ENCODE measurements at regions not wholly inside any gene's neighbourhood (a gene's known extent, or its start where the extent isn't known, plus 50 kb on each side); places are given as distances from the start of the nearest gene placed in this dataset.

DNA sequence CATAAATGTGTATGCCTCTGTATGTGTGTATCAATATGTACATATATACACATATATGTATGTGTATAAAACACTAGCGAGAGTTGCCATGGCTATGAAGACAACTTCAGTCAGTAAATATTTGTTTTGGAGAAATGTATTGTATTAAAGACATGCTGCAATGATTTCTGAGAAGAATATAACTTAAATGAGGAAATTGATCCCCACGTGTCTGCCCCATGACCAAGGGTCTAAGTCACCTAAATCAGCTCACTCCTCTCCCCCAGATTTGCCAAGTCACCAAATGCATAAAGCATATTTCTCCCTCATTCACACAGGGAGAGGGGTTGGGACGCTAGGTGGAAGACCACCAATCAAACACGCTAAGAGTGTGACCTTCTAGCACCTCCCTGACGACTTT lies 58.3 kb upstream of the LYST start:
- intact Hi-C loops (cut with DNase I) = no loop called here
- no peak for DNase-seq
- WGBS, 2 donors = 93 to 95% methylated on average over 5 of the region's 5 CpGs
- no peak overlapping the region for H3K4me3 ChIP-seq (replicated peaks in 1 of 3)
- peaks cover 5 to 26% of the 10 kb centered on the region in 2 donors for H3K4me1 ChIP-seq
- no peaks in the 10 kb centered on the region for H3K27me3 ChIP-seq
- TF ChIP-seq, protein P1, sequence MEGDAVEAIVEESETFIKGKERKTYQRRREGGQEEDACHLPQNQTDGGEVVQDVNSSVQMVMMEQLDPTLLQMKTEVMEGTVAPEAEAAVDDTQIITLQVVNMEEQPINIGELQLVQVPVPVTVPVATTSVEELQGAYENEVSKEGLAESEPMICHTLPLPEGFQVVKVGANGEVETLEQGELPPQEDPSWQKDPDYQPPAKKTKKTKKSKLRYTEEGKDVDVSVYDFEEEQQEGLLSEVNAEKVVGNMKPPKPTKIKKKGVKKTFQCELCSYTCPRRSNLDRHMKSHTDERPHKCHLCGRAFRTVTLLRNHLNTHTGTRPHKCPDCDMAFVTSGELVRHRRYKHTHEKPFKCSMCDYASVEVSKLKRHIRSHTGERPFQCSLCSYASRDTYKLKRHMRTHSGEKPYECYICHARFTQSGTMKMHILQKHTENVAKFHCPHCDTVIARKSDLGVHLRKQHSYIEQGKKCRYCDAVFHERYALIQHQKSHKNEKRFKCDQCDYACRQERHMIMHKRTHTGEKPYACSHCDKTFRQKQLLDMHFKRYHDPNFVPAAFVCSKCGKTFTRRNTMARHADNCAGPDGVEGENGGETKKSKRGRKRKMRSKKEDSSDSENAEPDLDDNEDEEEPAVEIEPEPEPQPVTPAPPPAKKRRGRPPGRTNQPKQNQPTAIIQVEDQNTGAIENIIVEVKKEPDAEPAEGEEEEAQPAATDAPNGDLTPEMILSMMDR (IDR thresholded peaks at IDR 0.05) = no peak
- TF ChIP-seq POLR2A (IDR thresholded peaks at IDR 0.05) = no peak
- H3K9me3 ChIP-seq = no peaks in the 10 kb centered on the region
- no peak overlapping the region for H3K27ac ChIP-seq
- no peaks in the 10 kb centered on the region for H3K36me3 ChIP-seq

DNA sequence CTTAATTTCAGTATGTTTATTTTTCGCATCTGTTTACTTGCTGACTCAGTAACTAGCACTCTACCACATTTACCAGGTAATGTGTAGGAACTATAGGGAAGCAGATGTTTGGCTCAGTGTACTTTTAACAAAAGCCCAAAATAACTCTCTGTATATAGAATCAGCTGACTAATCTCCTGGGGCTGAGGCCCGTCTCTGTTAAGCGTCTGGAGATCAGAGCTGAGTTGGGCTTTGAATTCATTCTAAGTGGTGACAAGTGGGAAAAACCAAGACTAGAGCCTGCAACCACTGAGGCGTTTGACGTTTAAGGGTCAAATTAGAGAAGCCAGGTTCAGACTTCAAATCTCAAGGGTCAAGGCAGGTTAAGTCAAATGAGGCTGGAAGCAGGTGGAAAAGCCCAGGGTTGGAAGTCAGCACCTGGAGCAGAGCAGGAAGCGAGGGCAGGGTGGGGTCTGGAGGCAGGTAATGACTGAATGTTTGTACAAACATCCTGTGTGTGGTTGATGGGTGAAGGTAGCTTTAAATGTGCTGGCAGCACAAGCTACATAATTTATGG lies 56.8 kb upstream of the LYST start:
- Histone ChIP-seq H3K36me3 (no peaks in the 10 kb centered on the region), H3K27me3 (no peaks in the 10 kb centered on the region), H3K9me3 (no peaks in the 10 kb centered on the region), H3K4me1 (peaks cover 17 to 41% of the 10 kb centered on the region in 2 donors), H3K27ac (no peak overlapping the region), H3K4me3 (replicated peaks in 1 of 3) (no peak overlapping the region)
- no peak for TF ChIP-seq POLR2A (IDR thresholded peaks at IDR 0.05)
- TF ChIP-seq, protein P1 (IDR thresholded peaks at IDR 0.05) = no peak
- WGBS, 2 donors = 41 to 49% methylated on average over 6 of the region's 6 CpGs
- DNase-seq = peak; percentile 21 to 29
- intact Hi-C loops (cut with DNase I) = no loop called here

DNA sequence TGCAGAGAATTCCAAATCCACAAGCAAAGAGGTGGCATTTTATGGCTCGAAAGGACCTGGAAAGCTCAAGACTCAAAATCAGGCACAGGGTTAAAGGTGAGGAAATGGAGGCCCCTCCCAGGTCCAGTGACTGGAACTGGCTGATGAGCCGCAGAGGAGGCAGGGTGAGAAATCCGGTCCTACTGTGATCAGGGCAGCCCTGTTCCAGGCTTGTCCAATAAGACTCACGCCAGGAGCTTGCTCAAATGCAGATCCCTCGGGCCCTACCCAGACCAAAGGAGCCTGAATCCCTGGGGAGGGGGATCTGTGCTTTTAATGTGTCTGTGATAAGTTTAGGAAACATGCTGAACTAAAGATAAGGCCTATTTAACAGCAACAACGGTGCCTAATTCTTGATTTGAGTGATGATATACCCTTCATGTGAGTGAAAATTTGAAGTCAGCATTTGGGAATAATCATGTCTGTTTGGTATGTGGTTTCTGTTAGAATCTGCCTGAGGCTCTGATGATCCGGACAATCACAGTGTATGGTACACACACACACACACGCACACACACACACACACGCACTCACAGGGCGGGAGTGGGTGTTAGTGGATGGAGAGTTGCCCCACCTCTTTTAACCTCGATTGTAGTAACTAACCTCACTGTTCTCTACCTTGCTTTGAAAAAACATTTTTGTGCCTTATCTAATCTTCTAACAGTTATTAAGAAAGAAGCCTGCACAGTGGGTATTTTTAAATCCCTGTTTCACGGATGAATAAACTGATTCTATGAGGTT lies 54.1 kb upstream of the LYST start:
- TF ChIP-seq POLR2A (IDR thresholded peaks at IDR 0.05) = no peak
- TF ChIP-seq, protein P1 (IDR thresholded peaks at IDR 0.05) = no peak
- Histone ChIP-seq H3K27ac (peak overlapping the region in 2 of 3 donors; percentile 52 to 54), H3K36me3 (no peaks in the 10 kb centered on the region), H3K27me3 (no peaks in the 10 kb centered on the region), H3K4me3 (replicated peaks in 1 of 3) (no peak overlapping the region), H3K9me3 (no peaks in the 10 kb centered on the region), H3K4me1 (peaks cover 28 to 59% of the 10 kb centered on the region in 2 donors)
- WGBS, 2 donors = 69 to 73% methylated on average over 11 of the region's 12 CpGs
- no peak for DNase-seq
- intact Hi-C loops (cut with DNase I) = no loop called here

DNA sequence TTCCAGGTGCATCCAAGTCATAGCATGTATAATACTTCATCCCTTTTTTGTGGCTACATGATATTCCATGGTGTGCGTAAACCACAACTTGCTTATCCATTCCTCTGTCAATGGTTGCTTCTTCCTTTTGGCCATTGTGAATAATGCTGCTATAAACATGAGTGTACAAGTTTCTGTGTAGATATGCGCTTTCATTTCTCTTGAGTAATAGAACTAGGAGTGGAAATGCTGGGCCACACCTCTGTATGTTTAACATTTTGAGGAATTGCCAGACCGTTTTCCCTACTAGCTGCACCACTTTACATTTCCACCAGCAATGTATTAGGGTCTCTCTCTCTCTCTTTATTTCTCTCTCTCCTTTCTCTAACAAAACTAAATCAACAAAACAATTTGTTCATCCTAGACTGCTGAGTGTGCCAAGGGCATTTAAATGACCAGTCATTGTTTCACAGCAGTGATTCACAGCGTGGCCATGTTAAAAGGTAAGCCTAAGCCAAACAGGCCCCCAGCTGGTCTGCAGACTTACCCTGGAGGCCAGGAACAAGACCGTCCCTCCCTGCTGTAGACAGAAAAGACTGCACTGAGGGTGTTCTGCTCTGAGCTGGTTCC lies 53.2 kb upstream of the LYST start:
- H3K27me3 ChIP-seq = no peaks in the 10 kb centered on the region
- H3K9me3 ChIP-seq = no peaks in the 10 kb centered on the region
- WGBS, 2 donors = 54 to 58% methylated on average over 4 to 5 of the region's 5 CpGs
- intact Hi-C loops (cut with DNase I) = no loop called here
- no peaks in the 10 kb centered on the region for H3K36me3 ChIP-seq
- no peak overlapping the region for H3K4me3 ChIP-seq (replicated peaks in 1 of 3)
- H3K27ac ChIP-seq = peak overlapping the region in 2 of 3 donors; percentile 52 to 86
- TF ChIP-seq, protein P1 (IDR thresholded peaks at IDR 0.05) = no peak
- no peak for TF ChIP-seq POLR2A (IDR thresholded peaks at IDR 0.05)
- peak; percentile 51 to 52 for DNase-seq
- H3K4me1 ChIP-seq = peaks cover 28 to 59% of the 10 kb centered on the region in 2 donors
